ENCODE measurements at regions not wholly inside any gene's neighbourhood (a gene's known extent, or its start where the extent isn't known, plus 50 kb on each side); places are given as distances from the start of the nearest gene placed in this dataset.

- no peak overlapping the region for H3K4me3 ChIP-seq (ENCODE audit: low read depth, low read length)
- no peak for DNase-seq (ENCODE audit: low read depth)
- no peak for TF ChIP-seq CTCF (IDR thresholded peaks at IDR 0.05; ENCODE audit: insufficient read depth, low read depth, low read length, missing control alignments)
These were observed 210.1 kb upstream of the SATB1 start for GRCh38 chr3:18635215-18635614.

- no peak for TF ChIP-seq CTCF (IDR thresholded peaks at IDR 0.05; ENCODE audit: insufficient read depth, low read depth, low read length, missing control alignments)
- H3K4me3 ChIP-seq (ENCODE audit: low read depth, low read length), result no peak overlapping the region
- no peak for DNase-seq (ENCODE audit: low read depth)
These were observed 209.3 kb upstream of the SATB1 start for GRCh38 chr3:18634461-18634860.

GRCh38 chr3:18633002-18633401, 207.9 kb upstream of the SATB1 start:
- no peak overlapping the region for H3K4me3 ChIP-seq (ENCODE audit: low read depth, low read length)
- no peak for TF ChIP-seq CTCF (IDR thresholded peaks at IDR 0.05; ENCODE audit: insufficient read depth, low read depth, low read length, missing control alignments)
- no peak for DNase-seq (ENCODE audit: low read depth)

- no peak overlapping the region for H3K4me3 ChIP-seq (ENCODE audit: low read depth, low read length)
- DNase-seq (ENCODE audit: low read depth), result no peak
- no peak for TF ChIP-seq CTCF (IDR thresholded peaks at IDR 0.05; ENCODE audit: insufficient read depth, low read depth, low read length, missing control alignments)
These were observed 205.2 kb upstream of the SATB1 start for GRCh38 chr3:18630295-18630694.

- no peak for TF ChIP-seq CTCF (IDR thresholded peaks at IDR 0.05; ENCODE audit: insufficient read depth, low read depth, low read length, missing control alignments)
- no peak overlapping the region for H3K4me3 ChIP-seq (ENCODE audit: low read depth, low read length)
- DNase-seq (ENCODE audit: low read depth), result no peak
These were observed 199.9 kb upstream of the SATB1 start for GRCh38 chr3:18625085-18625484.

- DNase-seq (ENCODE audit: low read depth), result no peak
- H3K4me3 ChIP-seq (ENCODE audit: low read depth, low read length), result no peak overlapping the region
- no peak for TF ChIP-seq CTCF (IDR thresholded peaks at IDR 0.05; ENCODE audit: insufficient read depth, low read depth, low read length, missing control alignments)
These were observed 198.1 kb upstream of the SATB1 start for GRCh38 chr3:18623220-18623619.

- no peak for DNase-seq (ENCODE audit: low read depth)
- no peak overlapping the region for H3K4me3 ChIP-seq (ENCODE audit: low read depth, low read length)
- TF ChIP-seq CTCF (IDR thresholded peaks at IDR 0.05; ENCODE audit: insufficient read depth, low read depth, low read length, missing control alignments), result no peak
These were observed 193.6 kb upstream of the SATB1 start for GRCh38 chr3:18618723-18619122.
